Neuronal stem cell (in vitro differentiated cells): ENCODE measurements at regions not wholly inside any gene's neighbourhood (a gene's known extent, or its start where the extent isn't known, plus 50 kb on each side); places are given as distances from the start of the nearest gene placed in this dataset.
"Not testable (repeated sequence)": the region's sequence is repeated elsewhere in the genome, so short reads cannot be mapped to it uniquely, and the experiment has no call there.

ENCODE experiments used
- DNase-seq: peaks from one replicate; pipeline ENCODE4 v3.0.0-alpha.2; 2013; ENCODE audit warnings: low spot score
- H2AFZ ChIP-seq: one replicate; pipeline ENCODE4 v1.6.1; 2013; ENCODE audit warnings: mild to moderate bottlenecking, low read length, inconsistent platforms
- H2AK5ac ChIP-seq: 2 replicates; pipeline ENCODE4 v1.6.1; 2013; ENCODE audit warnings: low read depth, mild to moderate bottlenecking, inconsistent platforms, low read length, moderate library complexity, mixed read lengths
- H2BK120ac ChIP-seq: 2 replicates; pipeline ENCODE4 v1.6.1; 2013; ENCODE audit warnings: low read depth, mild to moderate bottlenecking, inconsistent platforms, low read length, moderate library complexity, mixed read lengths
- H2BK12ac ChIP-seq: one replicate; pipeline ENCODE4 v1.6.1; 2013; ENCODE audit warnings: low read length, inconsistent platforms
- H2BK15ac ChIP-seq: 2 replicates; pipeline ENCODE4 v1.6.1; 2013; ENCODE audit warnings: mild to moderate bottlenecking, low read length, inconsistent platforms, mixed read lengths
- H2BK5ac ChIP-seq: one replicate; pipeline ENCODE4 v1.6.1; 2013; ENCODE audit warnings: inconsistent platforms, mild to moderate bottlenecking, low read length, moderate library complexity
- H3K14ac ChIP-seq: one replicate; pipeline ENCODE4 v1.6.1; 2013; ENCODE audit warnings: low read length, inconsistent platforms
- H3K18ac ChIP-seq: 2 replicates; pipeline ENCODE4 v1.6.1; 2013; ENCODE audit warnings: low read length, inconsistent platforms
- H3K23ac ChIP-seq: 2 replicates; pipeline ENCODE4 v1.6.1; 2013; ENCODE audit warnings: low read depth, mild to moderate bottlenecking, mixed read lengths, low read length, inconsistent platforms; ENCODE audit not compliant: poor library complexity
- H3K27ac ChIP-seq: replicated peaks from 3 replicates; pipeline ENCODE4 v1.5.1; 2013; ENCODE audit warnings: low read length, inconsistent platforms
- H3K27me3 ChIP-seq, 3 experiments: 2 replicates each; pipeline ENCODE4 v1.6.1; 2013; ENCODE audit warnings: low read length in 3 of 3, mild to moderate bottlenecking in 2 of 3, inconsistent platforms in 1 of 3, low read depth in 1 of 3, mixed read lengths in 1 of 3, moderate library complexity in 1 of 3; ENCODE audit not compliant: control insufficient read depth in 3 of 3, insufficient read depth in 3 of 3
- H3K36me3 ChIP-seq, 2 donors: replicated peaks in 1 of 2; 2 replicates each; pipeline ENCODE4 v1.6.1; 2013; ENCODE audit warnings: low read length in 2 of 2; ENCODE audit not compliant: control insufficient read depth in 2 of 2, insufficient read depth in 2 of 2
- H3K4ac ChIP-seq: 2 replicates; pipeline ENCODE4 v1.6.1; 2013; ENCODE audit warnings: inconsistent platforms, mild to moderate bottlenecking, low read length, moderate library complexity
- H3K4me1 ChIP-seq, 2 donors: 1 replicate in 1 of 2; 2 replicates in 1 of 2; pipeline ENCODE4 v1.6.1; 2013; ENCODE audit warnings: low read length in 2 of 2, low read depth in 1 of 2; ENCODE audit not compliant: control insufficient read depth in 2 of 2, insufficient read depth in 1 of 2
- H3K4me2 ChIP-seq: one replicate; pipeline ENCODE4 v1.6.1; 2013; ENCODE audit warnings: mild to moderate bottlenecking, low read length, inconsistent platforms; ENCODE audit not compliant: insufficient read depth, poor library complexity, severe bottlenecking
- H3K4me3 ChIP-seq, 2 donors: 2 replicates each; pipeline ENCODE4 v1.5.1; 2013; ENCODE audit warnings: low read length in 2 of 2, mild to moderate bottlenecking in 2 of 2, inconsistent platforms in 1 of 2, moderate library complexity in 1 of 2
- H3K79me1 ChIP-seq: one replicate; pipeline ENCODE4 v1.6.1; 2013; ENCODE audit warnings: low read depth, mild to moderate bottlenecking, inconsistent platforms, low read length, moderate library complexity
- H3K9ac ChIP-seq: one replicate; pipeline ENCODE4 v1.6.1; 2013; ENCODE audit warnings: mild to moderate bottlenecking, low read depth, low read length, inconsistent platforms; ENCODE audit not compliant: poor library complexity
- H3K9me3 ChIP-seq, 2 donors: replicated peaks in 1 of 2; 2 replicates each; pipeline versions ENCODE3 to v1.6.1; 2013; ENCODE audit warnings: low read length in 2 of 2, mild to moderate bottlenecking in 2 of 2, inconsistent platforms in 1 of 2, low read depth in 1 of 2, mixed read lengths in 1 of 2, moderate library complexity in 1 of 2; ENCODE audit not compliant: control insufficient read depth in 2 of 2, insufficient read depth in 1 of 2
- H4K8ac ChIP-seq: one replicate; pipeline ENCODE4 v1.6.1; 2013; ENCODE audit warnings: low read depth, mild to moderate bottlenecking, inconsistent platforms, low read length, moderate library complexity
- H4K91ac ChIP-seq: one replicate; pipeline ENCODE4 v1.6.1; 2013; ENCODE audit warnings: low read length, low read depth, mild to moderate bottlenecking, inconsistent platforms; ENCODE audit not compliant: poor library complexity
- WGBS, 2 donors: extraction: QIAGEN DNeasy Blood & Tissue Kit; methylation state at CpG; one replicate each; pipeline ENCODE4 v1.1.7; 2013; ENCODE audit warnings: missing lambda C conversion rate in 2 of 2, mixed read lengths in 1 of 2; ENCODE audit not compliant: insufficient read length in 2 of 2, insufficient replicate concordance in 1 of 2; ENCODE audit errors: extremely low coverage in 2 of 2; 5-methylcytosine and 5-hydroxymethylcytosine counted together

- Histone ChIP-seq H4K8ac (no peak overlapping the region), H2BK12ac (no peak overlapping the region), H3K14ac (no peak overlapping the region), H3K79me1 (no peaks in the 10 kb centered on the region), H3K18ac (no peak overlapping the region), H2AK5ac (no peak overlapping the region), H2BK5ac (no peak overlapping the region), H2BK15ac (no peak overlapping the region), H3K23ac (no peak overlapping the region), H3K4me1 (peaks cover 0 to 1% of the 10 kb centered on the region in 2 donors), H3K4me2 (no peak overlapping the region), H2AFZ (peak overlapping the region; percentile 62), H2BK120ac (no peak overlapping the region), H3K9ac (no peak overlapping the region), H3K4me3 (no peak overlapping the region), H4K91ac (no peak overlapping the region), H3K36me3 (no peaks in the 10 kb centered on the region), H3K27ac (no peak overlapping the region), H3K27me3 (no peaks in the 10 kb centered on the region), H3K9me3 (peaks cover 0 to 14% of the 10 kb centered on the region in 2 donors), H3K4ac (no peak overlapping the region)
- peak; percentile 1 for DNase-seq
- no CpG with 5 or more reads among the region's 7 CpGs for WGBS, 2 donors
These were observed 236.4 kb upstream of the GRM3 start for GRCh38 chr7:86407291-86407690.

DNA sequence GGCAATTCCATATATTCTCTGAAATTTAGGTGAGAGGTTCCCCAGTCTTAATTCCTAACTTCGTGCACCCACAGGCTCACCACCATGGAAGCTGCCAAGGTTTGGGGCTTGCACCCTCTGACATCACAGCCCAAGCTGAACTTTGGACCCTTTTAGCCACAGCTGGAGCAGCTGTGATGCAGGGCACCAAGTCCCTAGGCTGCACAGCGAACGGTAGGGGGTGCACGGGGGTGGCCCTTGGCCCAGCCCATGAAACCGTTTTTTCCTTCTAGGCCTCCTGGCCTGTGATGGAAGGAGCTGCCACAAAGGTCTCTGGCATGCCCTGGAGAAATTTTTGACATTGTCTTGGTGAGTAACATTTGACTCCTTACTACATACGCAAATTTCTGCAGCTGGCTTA, 251.9 kb upstream of the GRM3 start:
- H3K27ac ChIP-seq, result no peak overlapping the region
- no peak overlapping the region for H3K23ac ChIP-seq
- H2BK120ac ChIP-seq, result no peak overlapping the region
- no peaks in the 10 kb centered on the region for H3K27me3 ChIP-seq
- H4K91ac ChIP-seq, result no peak overlapping the region
- DNase-seq, result no peak
- H2BK12ac ChIP-seq, result no peak overlapping the region
- no peak overlapping the region for H3K4me2 ChIP-seq
- no peaks in the 10 kb centered on the region for H3K79me1 ChIP-seq
- H2BK5ac ChIP-seq, result no peak overlapping the region
- no peaks in the 10 kb centered on the region for H3K4me1 ChIP-seq
- H3K36me3 ChIP-seq, result no peaks in the 10 kb centered on the region
- no peak overlapping the region for H2AFZ ChIP-seq
- H3K9me3 ChIP-seq, result peaks cover 5 to 8% of the 10 kb centered on the region in 2 donors
- no peak overlapping the region for H2AK5ac ChIP-seq
- no peak overlapping the region for H2BK15ac ChIP-seq
- no peak overlapping the region for H3K14ac ChIP-seq
- no peak overlapping the region for H3K18ac ChIP-seq
- H3K9ac ChIP-seq, result no peak overlapping the region
- H3K4ac ChIP-seq, result no peak overlapping the region
- no CpG with 5 or more reads among the region's 6 CpGs for WGBS, 2 donors
- H3K4me3 ChIP-seq, result no peak overlapping the region
- H4K8ac ChIP-seq, result no peak overlapping the region

DNA sequence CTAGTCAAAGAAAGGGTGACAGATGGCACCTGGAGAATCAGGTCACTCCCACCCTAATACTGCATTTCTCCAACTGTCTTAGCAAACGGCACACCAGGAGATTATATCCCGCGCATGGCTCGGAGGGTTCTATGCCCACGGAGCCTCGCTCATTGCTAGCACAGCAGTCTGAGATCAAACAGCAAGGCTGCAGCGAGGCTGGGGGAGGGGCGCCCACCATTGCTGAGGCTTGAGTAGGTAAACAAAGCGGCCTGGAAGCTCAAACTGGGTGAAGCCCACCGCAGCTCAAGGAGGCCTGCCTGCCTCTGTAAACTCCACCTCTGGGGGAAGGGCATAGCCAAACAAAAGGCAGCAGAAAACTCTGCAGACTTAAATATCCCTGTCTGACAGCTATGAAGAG, 268.1 kb upstream of the GRM3 start:
- H3K4me2 ChIP-seq, H3K4me1 ChIP-seq, H3K4me3 ChIP-seq, H4K8ac ChIP-seq, H3K9me3 ChIP-seq, H2AK5ac ChIP-seq, H3K18ac ChIP-seq, H3K9ac ChIP-seq, H3K79me1 ChIP-seq, H3K36me3 ChIP-seq, H3K4ac ChIP-seq, H3K27ac ChIP-seq, H3K27me3 ChIP-seq, H2BK12ac ChIP-seq, H2BK5ac ChIP-seq, H3K14ac ChIP-seq, H2BK15ac ChIP-seq, H3K23ac ChIP-seq, DNase-seq, H4K91ac ChIP-seq, H2AFZ ChIP-seq, H2BK120ac ChIP-seq: not testable (repeated sequence)
- WGBS, 2 donors, result no CpG with 5 or more reads among the region's 10 CpGs

DNA sequence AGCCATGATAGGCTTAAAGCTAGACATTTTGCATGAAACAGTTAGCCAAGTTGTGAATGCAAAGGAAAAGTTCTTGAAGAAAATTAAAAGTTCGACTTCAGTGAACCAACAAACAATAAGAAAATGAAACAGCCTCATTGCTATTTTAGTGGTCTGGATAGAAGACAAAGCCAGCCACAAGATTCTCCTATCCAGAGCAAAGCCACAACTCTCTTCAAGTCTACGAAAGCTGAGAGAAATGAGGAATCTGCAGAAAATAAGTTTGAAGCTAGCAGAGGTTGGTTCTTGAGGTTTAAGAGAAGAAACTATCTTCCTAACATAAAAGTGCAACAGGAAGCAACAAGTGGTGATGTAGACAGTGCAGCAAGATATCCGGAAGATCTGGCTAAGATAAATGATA, 271.4 kb upstream of the GRM3 start:
- Histone ChIP-seq H3K9ac (no peak overlapping the region), H2BK15ac (no peak overlapping the region), H3K23ac (no peak overlapping the region), H3K14ac (no peak overlapping the region), H3K4ac (no peak overlapping the region), H4K91ac (no peak overlapping the region), H3K4me3 (no peak overlapping the region), H3K18ac (no peak overlapping the region), H3K9me3 (peaks cover 0 to 3% of the 10 kb centered on the region in 2 donors), H3K79me1 (no peaks in the 10 kb centered on the region), H2AK5ac (no peak overlapping the region), H3K27ac (no peak overlapping the region), H2BK5ac (no peak overlapping the region), H3K27me3 (no peaks in the 10 kb centered on the region), H2AFZ (no peak overlapping the region), H3K4me2 (no peak overlapping the region), H2BK12ac (no peak overlapping the region), H3K36me3 (no peaks in the 10 kb centered on the region), H3K4me1 (no peaks in the 10 kb centered on the region), H2BK120ac (no peak overlapping the region), H4K8ac (no peak overlapping the region)
- no CpG with 5 or more reads among the region's 3 CpGs for WGBS, 2 donors
- DNase-seq, result no peak
